Common myeloid progenitor, CD34-positive (primary cell): ENCODE measurements at regions not wholly inside any gene's neighbourhood (a gene's known extent, or its start where the extent isn't known, plus 50 kb on each side); places are given as distances from the start of the nearest gene placed in this dataset.

Experiments used
- CTCF ChIA-PET: fragments of 350-600 bp; sonication (Branson Sonifier 250); formaldehyde crosslinking; loops from one replicate; lab custom pipeline; 2021; ENCODE audit warnings: antibody characterized with exemption; lab: Charles Lee
- POLR2A ChIA-PET: fragments of 350-600 bp; sonication (Branson Sonifier 250); formaldehyde crosslinking; loops from one replicate; lab custom pipeline; 2021; ENCODE audit warnings: antibody characterized with exemption; lab: Charles Lee
- DNase-seq, 3 donors: peaks; one replicate each; pipeline versions ENCODE4 v3.0.0 to v3.0.0-alpha.2; 2013
- H3K27ac ChIP-seq, 2 experiments: 1 replicate in 1 of 2; 2 replicates in 1 of 2; pipeline ENCODE4 v1.7.0; 2013; ENCODE audit warnings: inconsistent platforms in 2 of 2, low read length in 2 of 2, mild to moderate bottlenecking in 2 of 2, low read depth in 1 of 2, moderate library complexity in 1 of 2; ENCODE audit not compliant: severe bottlenecking in 2 of 2, insufficient read depth in 1 of 2, poor library complexity in 1 of 2
- H3K27me3 ChIP-seq, 5 experiments: replicated peaks in 2 of 5; 1 replicate in 3 of 5; 2 replicates in 2 of 5; pipeline versions ENCODE4 v1.6.1 to v1.7.0; 2013; ENCODE audit warnings: low read length in 4 of 5, mild to moderate bottlenecking in 2 of 5, moderate library complexity in 2 of 5, inconsistent platforms in 1 of 5; ENCODE audit not compliant: insufficient read depth in 5 of 5, control insufficient read depth in 4 of 5
- H3K36me3 ChIP-seq, 4 experiments: 1 replicate in 2 of 4; 2 replicates in 2 of 4; pipeline versions ENCODE4 v1.6.1 to v1.7.0; 2013; ENCODE audit warnings: low read length in 3 of 4, control low read depth in 1 of 4, mild to moderate bottlenecking in 1 of 4; ENCODE audit not compliant: control insufficient read depth in 4 of 4, insufficient read depth in 4 of 4
- H3K4me1 ChIP-seq, 4 experiments: 1 replicate in 3 of 4; 2 replicates in 1 of 4; pipeline versions ENCODE4 v1.6.1 to v1.7.1; 2013; ENCODE audit warnings: low read length in 3 of 4, mild to moderate bottlenecking in 3 of 4, control low read depth in 1 of 4, inconsistent platforms in 1 of 4, moderate library complexity in 1 of 4; ENCODE audit not compliant: control insufficient read depth in 4 of 4, insufficient read depth in 4 of 4; ENCODE audit errors: control extremely low read depth in 1 of 4
- H3K4me3 ChIP-seq, 7 experiments: 1 replicate in 4 of 7; 2 replicates in 3 of 7; pipeline versions ENCODE4 v1.5.1 to v1.7.0; 2013; ENCODE audit warnings: mild to moderate bottlenecking in 7 of 7, low read length in 6 of 7, moderate library complexity in 6 of 7, inconsistent platforms in 2 of 7, low read depth in 2 of 7, control low read depth in 1 of 7; ENCODE audit not compliant: insufficient read depth in 4 of 7, control insufficient read depth in 1 of 7; ENCODE audit errors: extremely low read depth in 1 of 7
- H3K9me3 ChIP-seq, 5 experiments: 1 replicate in 4 of 5; 2 replicates in 1 of 5; pipeline versions ENCODE4 v1.6.1 to v1.7.1; 2013; ENCODE audit warnings: low read length in 4 of 5, mild to moderate bottlenecking in 2 of 5, inconsistent platforms in 1 of 5, low read depth in 1 of 5, moderate library complexity in 1 of 5; ENCODE audit not compliant: control insufficient read depth in 4 of 5, insufficient read depth in 2 of 5; ENCODE audit errors: control extremely low read depth in 1 of 5
- WGBS: methylation state at CpG from one replicate; pipeline ENCODE4 v1.1.5; 2013; ENCODE audit not compliant: insufficient coverage; 5-methylcytosine and 5-hydroxymethylcytosine counted together

DNA sequence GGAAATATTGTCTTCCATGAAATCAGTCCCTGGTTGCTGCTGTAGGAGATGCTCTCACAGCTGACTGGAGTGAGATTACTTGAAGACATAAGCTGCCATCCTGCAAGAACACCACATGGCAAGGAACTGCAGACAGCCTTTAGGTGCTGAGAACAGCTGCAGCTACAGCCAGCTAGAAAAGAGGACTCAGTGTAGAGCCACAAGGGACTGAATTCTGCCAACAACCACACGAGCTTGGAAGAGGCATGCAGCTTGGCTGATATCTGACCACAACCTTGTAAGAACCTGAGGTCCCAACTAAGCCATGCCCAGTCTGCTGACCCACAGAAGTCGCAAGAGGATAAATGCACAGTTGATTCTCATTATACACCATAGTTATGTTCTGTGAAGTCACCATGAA is 181.8 kb upstream of the ARL4C start:
- Histone ChIP-seq H3K36me3 (no peaks in the 10 kb centered on the region), H3K27ac (no peak overlapping the region), H3K4me3 (no peak overlapping the region), H3K27me3 (no peaks in the 10 kb centered on the region), H3K9me3 (peaks cover 0 to 2% (median 0%) of the 10 kb centered on the region in 5 experiments), H3K4me1 (no peaks in the 10 kb centered on the region)
- ChIA-PET CTCF (interaction anchor here (0.7 to 1.6 kb wide), 2 partner anchors 12 to 455 kb away, joined by 3 to 4 read pairs; no protein-coding TSS in a partner anchor), POLR2A (no interaction called here)
- DNase-seq = no peak
- 92% methylated on average over 2 of the region's 2 CpGs for WGBS

DNA sequence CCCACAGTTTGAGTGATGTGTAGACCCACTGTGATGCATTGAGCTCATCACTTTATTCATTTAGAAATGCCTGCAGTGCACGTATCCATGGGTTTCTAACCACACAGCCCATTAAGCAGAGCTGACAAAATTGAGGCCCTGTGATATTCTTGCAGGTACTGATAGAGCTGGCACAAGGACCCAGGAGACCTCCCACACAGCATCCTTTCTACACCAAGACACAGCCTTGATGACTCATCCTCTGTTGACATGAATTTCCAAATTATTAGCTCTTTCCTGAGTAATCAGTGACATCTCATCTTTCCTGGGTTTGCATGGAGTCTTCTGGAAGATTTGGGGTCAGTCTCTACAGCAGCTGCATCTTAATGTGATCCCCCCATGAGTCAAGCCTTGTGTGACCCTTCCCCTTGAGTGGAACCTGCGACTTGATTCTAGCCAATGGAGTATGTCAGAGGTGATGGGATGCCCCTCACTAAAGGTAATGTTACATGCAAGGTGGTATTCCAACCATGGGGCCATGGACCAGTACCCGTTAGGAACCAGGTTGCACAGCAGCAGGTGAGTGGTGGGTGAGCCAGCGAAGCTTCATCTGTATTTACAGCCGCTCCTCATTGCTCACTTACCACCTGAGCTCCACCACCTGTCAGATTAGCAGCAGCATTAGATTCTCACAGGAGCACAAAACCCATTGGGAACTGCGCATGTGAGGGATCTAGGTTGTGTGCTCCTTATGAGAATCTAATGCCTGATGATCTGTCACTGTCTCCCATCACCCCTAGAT is 181.1 kb upstream of the ARL4C start:
- H3K9me3 ChIP-seq = peaks cover 0 to 6% (median 0%) of the 10 kb centered on the region in 5 experiments
- H3K27me3 ChIP-seq = no peaks in the 10 kb centered on the region
- no peaks in the 10 kb centered on the region for H3K36me3 ChIP-seq
- H3K4me3 ChIP-seq = no peak overlapping the region
- no peak for DNase-seq
- CTCF ChIA-PET = interaction anchor here (1.6 kb wide), 1 partner anchor 13 kb away, joined by 4 read pairs; no protein-coding TSS in a partner anchor
- no peaks in the 10 kb centered on the region for H3K4me1 ChIP-seq
- POLR2A ChIA-PET = interaction anchor here (0.6 kb wide), 2 partner anchors 1306 to 1548 kb away, joined by 3 read pairs; no protein-coding TSS in a partner anchor
- WGBS = 86% methylated on average over 6 of the region's 6 CpGs
- no peak overlapping the region for H3K27ac ChIP-seq

DNA sequence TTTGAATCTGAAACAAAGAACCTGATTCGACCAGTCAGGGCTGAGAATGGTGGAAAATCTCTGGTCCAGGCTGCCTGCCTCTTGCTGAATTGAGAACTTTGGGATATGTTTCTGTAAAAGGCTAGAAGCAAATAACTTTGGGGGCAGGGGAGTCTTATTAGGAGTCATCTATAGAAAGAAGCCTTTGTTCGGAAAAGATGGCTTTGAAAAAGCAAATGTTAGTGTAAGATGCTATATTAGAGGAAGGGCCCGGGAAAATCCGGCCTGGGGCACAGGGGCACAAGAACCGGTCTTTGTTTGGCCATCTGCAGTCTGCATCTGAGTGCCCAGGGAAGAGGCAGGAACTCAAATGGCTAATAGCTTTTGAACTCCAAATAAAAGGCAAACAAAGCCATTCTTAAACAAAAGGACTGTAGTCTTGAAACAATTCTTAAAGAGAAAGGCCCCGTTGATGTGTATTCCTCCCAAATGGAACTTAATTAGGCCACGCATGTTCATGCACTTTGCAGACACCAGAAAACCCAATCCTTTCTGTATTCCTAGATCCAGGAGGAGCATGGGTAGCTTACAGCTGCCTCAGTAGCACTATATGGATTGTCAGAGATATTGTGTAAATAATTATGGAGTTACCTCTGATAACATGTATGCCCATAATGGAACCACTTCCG is 180.0 kb upstream of the ARL4C start:
- no peak overlapping the region for H3K4me3 ChIP-seq
- ChIA-PET POLR2A (no interaction called here), CTCF (no interaction called here)
- peaks cover 0 to 6% (median 0%) of the 10 kb centered on the region in 5 experiments for H3K9me3 ChIP-seq
- DNase-seq = no peak
- no peaks in the 10 kb centered on the region for H3K36me3 ChIP-seq
- WGBS = 96% methylated on average over 5 of the region's 8 CpGs
- H3K27me3 ChIP-seq = no peaks in the 10 kb centered on the region
- H3K27ac ChIP-seq = no peak overlapping the region
- H3K4me1 ChIP-seq = peaks cover 0 to under 1% (median 0%) of the 10 kb centered on the region in 4 experiments

DNA sequence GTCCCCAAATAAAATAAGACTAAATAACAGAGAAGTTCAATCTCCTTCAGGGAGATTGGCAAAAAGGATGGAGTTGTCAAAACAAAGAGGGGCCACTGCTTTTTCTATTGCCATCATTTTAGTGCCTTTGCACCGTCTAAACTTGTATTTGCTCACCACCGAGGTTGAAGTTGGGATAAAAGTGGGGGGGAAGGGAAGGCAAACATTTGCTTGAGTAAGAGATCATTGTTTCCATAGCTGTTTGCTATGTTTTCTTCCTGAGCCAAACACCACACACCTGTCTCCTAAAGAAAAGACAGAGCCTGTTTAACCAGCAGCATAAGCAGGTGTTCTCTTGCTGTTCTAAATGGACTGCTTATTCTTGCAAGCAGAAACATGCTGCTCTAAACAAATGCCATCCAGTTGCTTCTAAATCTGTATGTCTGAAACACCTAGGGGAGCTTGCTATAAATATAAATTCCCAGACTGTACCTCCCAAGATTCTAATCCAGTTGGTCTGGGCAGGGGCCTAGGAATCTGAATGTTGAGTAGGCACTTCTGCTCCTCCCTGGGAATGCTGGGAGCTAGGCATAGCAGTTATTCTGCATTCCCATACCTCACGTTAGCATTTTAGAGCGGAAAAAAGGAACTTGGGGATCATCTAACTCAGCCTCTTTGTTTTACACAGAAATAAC is 179.4 kb upstream of the ARL4C start:
- ChIA-PET POLR2A (no interaction called here), CTCF (no interaction called here)
- no peaks in the 10 kb centered on the region for H3K27me3 ChIP-seq
- H3K9me3 ChIP-seq = peaks cover 0 to 6% (median 0%) of the 10 kb centered on the region in 5 experiments
- no peak overlapping the region for H3K4me3 ChIP-seq
- H3K27ac ChIP-seq = no peak overlapping the region
- 100% methylated on average over 1 of the region's 4 CpGs for WGBS
- peaks cover 0 to 5% (median 0%) of the 10 kb centered on the region in 4 experiments for H3K4me1 ChIP-seq
- no peak for DNase-seq
- H3K36me3 ChIP-seq = no peaks in the 10 kb centered on the region

DNA sequence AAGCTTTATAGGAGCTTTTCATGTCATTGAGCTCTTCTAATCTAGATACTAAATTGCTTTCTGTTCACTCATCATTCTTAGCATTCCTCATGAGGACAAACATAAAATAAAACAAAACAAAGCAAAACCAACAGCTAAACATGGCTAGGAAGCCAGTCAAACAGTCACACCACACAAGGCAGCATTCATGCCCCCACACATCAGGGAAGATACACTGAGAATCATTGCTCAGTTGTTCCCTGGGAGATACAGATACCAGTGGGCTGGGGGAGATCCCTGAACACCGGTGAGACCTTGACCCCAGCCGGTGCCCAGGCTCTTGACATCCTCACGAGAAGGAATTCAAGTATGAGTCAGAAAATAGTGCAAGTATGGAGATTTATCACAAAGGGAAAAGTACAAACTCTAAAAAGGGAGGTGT is 177.9 kb upstream of the ARL4C start:
- no peaks in the 10 kb centered on the region for H3K27me3 ChIP-seq
- no peaks in the 10 kb centered on the region for H3K36me3 ChIP-seq
- H3K4me1 ChIP-seq = peaks cover 0 to 5% (median 0%) of the 10 kb centered on the region in 4 experiments
- 96% methylated on average over 3 of the region's 3 CpGs for WGBS
- ChIA-PET POLR2A (no interaction called here), CTCF (no interaction called here)
- H3K4me3 ChIP-seq = no peak overlapping the region
- DNase-seq = no peak
- H3K9me3 ChIP-seq = peaks cover 0 to 6% (median 0%) of the 10 kb centered on the region in 5 experiments
- H3K27ac ChIP-seq = no peak overlapping the region

DNA sequence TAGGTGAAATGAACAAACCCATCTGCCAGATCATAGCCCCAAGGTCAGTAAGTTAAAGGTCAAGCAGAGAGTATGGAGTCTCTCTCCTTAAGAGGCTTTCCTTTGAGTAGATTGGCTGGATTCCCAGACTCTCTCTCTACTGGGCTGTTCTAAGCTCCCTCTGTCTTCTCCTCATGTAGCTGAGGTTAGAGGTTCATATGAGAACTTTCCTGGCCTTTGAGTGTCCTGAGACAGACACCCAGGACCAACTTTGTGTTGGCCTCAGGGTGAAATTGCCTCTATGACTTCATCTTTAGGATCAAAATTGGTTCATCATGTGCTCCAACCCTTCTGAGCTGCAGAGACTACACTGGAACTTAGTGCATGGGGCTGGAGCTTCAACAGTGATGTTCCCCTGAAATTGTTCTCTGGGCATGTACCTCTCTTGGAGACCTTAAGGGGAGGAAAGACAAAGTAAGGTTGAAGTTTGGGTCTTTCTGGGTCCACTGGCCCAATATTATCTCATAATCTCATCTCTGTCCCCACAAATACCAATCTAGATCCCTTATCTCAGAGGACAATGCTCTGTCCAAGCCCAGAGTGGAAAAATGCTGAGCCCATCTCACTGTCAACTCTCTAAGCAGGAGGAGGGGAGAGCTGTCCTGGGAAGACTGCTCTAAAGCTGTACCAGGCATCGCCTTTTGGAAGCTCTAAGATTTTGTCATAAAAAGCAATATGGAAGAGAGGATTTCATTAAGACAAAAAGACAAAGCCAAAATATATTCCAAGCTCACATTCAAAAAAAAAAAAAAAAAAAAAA is 177.3 kb upstream of the ARL4C start:
- H3K27ac ChIP-seq = no peak overlapping the region
- H3K4me3 ChIP-seq = no peak overlapping the region
- H3K9me3 ChIP-seq = peaks cover 0 to 6% (median 0%) of the 10 kb centered on the region in 5 experiments
- no CpG with 5 or more reads among the region's 1 CpG for WGBS
- no peak for DNase-seq
- peaks cover 0 to 5% (median 0%) of the 10 kb centered on the region in 4 experiments for H3K4me1 ChIP-seq
- ChIA-PET CTCF (no interaction called here), POLR2A (no interaction called here)
- no peaks in the 10 kb centered on the region for H3K27me3 ChIP-seq
- no peaks in the 10 kb centered on the region for H3K36me3 ChIP-seq
